Stomach (tissue), 4 donors: ENCODE measurements at regions not wholly inside any gene's neighbourhood (a gene's known extent, or its start where the extent isn't known, plus 50 kb on each side); places are given as distances from the start of the nearest gene placed in this dataset.

Experiments
- EP300 ChIP-seq: sonication (generic); formaldehyde crosslinking; IDR thresholded peaks from one replicate; pipeline ENCODE4 v1.6.1; 2017; ENCODE audit warnings: antibody characterized with exemption
- POLR2A ChIP-seq, 4 donors: fragments of 450-650 bp; IDR thresholded peaks; one replicate each; pipeline ENCODE4 v1.6.1; 2016; ENCODE audit warnings: antibody characterized with exemption in 4 of 4, control low read depth in 2 of 4, mild to moderate bottlenecking in 1 of 4, moderate library complexity in 1 of 4
- POLR2AphosphoS5 ChIP-seq, 3 donors: sonication (generic); formaldehyde crosslinking; IDR thresholded peaks; one replicate each; pipeline ENCODE4 v1.6.1; 2016; ENCODE audit warnings: antibody characterized with exemption in 3 of 3
- TF ChIP-seq, protein P1 (sequence below), 7 experiments: fragments of 450-650 bp in 4 of 7; fragments of 200-600 bp in 3 of 7; sonication (generic) in 3 of 7; IDR thresholded peaks; one replicate each; pipeline ENCODE4 v1.5.1; 2016 to 2019; ENCODE audit warnings: antibody characterized with exemption in 7 of 7, control low read depth in 2 of 7, mild to moderate bottlenecking in 1 of 7

GRCh38 chr9:14547245-14548060 lies 145.8 kb downstream of the ZDHHC21 start:
- no peak for TF ChIP-seq EP300
- no peak for TF ChIP-seq POLR2A (IDR thresholded peaks at IDR 0.05)
- TF ChIP-seq, protein P1, sequence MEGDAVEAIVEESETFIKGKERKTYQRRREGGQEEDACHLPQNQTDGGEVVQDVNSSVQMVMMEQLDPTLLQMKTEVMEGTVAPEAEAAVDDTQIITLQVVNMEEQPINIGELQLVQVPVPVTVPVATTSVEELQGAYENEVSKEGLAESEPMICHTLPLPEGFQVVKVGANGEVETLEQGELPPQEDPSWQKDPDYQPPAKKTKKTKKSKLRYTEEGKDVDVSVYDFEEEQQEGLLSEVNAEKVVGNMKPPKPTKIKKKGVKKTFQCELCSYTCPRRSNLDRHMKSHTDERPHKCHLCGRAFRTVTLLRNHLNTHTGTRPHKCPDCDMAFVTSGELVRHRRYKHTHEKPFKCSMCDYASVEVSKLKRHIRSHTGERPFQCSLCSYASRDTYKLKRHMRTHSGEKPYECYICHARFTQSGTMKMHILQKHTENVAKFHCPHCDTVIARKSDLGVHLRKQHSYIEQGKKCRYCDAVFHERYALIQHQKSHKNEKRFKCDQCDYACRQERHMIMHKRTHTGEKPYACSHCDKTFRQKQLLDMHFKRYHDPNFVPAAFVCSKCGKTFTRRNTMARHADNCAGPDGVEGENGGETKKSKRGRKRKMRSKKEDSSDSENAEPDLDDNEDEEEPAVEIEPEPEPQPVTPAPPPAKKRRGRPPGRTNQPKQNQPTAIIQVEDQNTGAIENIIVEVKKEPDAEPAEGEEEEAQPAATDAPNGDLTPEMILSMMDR (IDR thresholded peaks at IDR 0.05): no peak
- TF ChIP-seq POLR2AphosphoS5 (IDR thresholded peaks at IDR 0.05): no peak
